Coronary artery (tissue), 2 donors: ENCODE measurements at regions not wholly inside any gene's neighbourhood (a gene's known extent, or its start where the extent isn't known, plus 50 kb on each side); places are given as distances from the start of the nearest gene placed in this dataset.

ENCODE experiments used
- DNase-seq: peaks from one replicate; pipeline ENCODE4 v3.0.0-alpha.2; 2017; ENCODE audit warnings: low spot score
- H3K27ac ChIP-seq, 2 donors: fragments of 200-600 bp; sonication (generic); one replicate each; pipeline ENCODE4 v1.5.1; 2016 to 2019
- H3K4me3 ChIP-seq: fragments of 200-600 bp; sonication (generic); 2 replicates; pipeline ENCODE4 v1.5.1; 2016; ENCODE audit warnings: mild to moderate bottlenecking, moderate library complexity
- TF ChIP-seq, protein P1 (sequence below): fragments of 200-600 bp; sonication (generic); IDR thresholded peaks from one replicate; pipeline ENCODE4 v1.5.1; 2019; ENCODE audit warnings: antibody characterized with exemption

DNA sequence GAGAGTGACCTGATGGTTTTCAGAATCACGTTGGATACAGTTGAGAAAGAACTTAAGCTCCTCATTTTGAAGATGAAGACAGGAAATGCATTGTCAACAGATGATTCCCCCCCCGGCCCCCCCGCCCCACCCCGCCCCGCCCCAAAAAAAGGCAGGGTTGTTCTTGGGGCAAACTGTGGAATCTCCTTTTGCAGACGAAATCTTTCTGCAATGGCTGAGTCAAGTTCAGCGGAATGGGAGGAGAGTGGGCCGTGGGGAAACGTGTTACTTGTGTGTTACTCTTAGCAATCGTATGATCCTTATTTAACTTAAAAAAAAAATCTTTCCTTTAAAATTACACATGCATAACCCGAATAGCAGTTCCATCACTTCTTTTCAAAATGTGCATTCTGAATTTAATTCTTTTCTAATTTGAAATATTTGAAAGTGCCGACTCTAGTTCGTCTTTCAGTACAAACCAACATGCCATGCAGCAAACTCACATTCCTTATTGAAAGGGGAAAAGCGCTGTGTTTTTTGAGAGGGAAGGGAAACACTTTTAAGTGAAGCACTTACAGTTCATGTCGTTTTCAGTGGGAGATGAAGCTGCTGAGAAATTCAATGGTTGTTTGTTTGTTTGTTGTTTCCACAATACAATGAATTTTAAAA lies 348.5 kb upstream of the ARGLU1 start:
- DNase-seq: no peak
- H3K27ac ChIP-seq: peak overlapping the region in 1 of 2 donors; percentile 46
- peak overlapping the region; percentile 86 for H3K4me3 ChIP-seq
- TF ChIP-seq, protein P1, sequence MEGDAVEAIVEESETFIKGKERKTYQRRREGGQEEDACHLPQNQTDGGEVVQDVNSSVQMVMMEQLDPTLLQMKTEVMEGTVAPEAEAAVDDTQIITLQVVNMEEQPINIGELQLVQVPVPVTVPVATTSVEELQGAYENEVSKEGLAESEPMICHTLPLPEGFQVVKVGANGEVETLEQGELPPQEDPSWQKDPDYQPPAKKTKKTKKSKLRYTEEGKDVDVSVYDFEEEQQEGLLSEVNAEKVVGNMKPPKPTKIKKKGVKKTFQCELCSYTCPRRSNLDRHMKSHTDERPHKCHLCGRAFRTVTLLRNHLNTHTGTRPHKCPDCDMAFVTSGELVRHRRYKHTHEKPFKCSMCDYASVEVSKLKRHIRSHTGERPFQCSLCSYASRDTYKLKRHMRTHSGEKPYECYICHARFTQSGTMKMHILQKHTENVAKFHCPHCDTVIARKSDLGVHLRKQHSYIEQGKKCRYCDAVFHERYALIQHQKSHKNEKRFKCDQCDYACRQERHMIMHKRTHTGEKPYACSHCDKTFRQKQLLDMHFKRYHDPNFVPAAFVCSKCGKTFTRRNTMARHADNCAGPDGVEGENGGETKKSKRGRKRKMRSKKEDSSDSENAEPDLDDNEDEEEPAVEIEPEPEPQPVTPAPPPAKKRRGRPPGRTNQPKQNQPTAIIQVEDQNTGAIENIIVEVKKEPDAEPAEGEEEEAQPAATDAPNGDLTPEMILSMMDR: no peak

DNA sequence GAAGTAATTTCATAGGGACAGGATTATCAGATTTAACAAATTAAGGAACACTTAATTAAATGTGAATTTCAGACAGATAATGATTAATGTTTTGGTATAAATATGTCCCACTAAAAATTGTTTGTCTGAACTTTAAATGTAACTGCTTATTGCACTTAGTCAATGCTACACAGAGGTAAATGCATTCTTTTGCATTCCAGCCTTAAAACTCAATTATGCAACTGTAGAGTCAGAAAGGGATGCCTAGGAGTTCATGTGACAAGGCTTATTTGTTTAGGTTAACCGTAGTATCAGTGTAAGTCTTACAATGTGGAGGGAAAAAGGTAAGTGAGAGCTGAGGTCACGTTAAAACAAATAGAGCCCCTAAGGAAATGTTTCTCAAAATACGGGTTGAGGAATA lies 347.2 kb upstream of the ARGLU1 start:
- H3K4me3 ChIP-seq: no peak overlapping the region
- no peak overlapping the region for H3K27ac ChIP-seq
- TF ChIP-seq, protein P1: no peak
- no peak for DNase-seq

DNA sequence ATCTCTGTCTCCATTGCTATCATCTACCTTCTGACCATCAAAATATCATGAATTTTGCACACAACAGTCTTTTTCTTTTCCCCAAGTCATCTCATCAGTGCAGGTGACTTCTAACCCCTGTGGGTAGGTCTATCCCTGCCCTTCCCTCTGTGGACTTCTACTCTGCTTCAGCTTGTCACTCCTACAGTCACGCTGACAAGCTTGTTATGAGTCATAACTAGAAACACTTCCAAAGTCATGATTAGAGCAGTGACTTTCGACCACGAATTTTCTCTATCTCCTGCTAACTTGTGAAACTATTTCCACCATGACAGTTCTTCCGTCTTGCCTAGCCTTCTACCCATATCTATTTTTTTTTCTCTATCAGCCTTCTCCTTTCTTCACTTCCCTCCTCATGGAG lies 343.7 kb upstream of the ARGLU1 start:
- no peak overlapping the region for H3K27ac ChIP-seq
- DNase-seq: no peak
- TF ChIP-seq, protein P1: no peak
- H3K4me3 ChIP-seq: no peak overlapping the region

DNA sequence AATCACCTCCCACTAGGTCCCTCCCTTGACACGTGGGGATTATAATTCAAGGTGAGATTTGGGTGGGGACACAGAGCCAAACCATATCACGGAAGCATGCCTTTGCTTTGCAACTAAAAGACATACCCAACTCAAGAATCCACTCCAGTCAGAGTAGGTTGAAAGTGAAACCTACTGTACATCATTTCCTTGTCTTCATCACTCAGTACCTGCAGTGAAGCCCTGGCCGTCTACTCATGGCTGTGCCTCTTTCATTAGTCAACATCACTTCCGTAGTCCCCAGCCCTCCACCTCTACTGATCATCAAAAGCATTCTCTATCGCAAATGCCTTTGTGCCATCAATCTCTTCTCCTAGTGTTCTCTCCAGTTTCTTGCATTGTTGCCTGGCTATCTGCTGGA lies 343.1 kb upstream of the ARGLU1 start:
- TF ChIP-seq, protein P1: no peak
- Histone ChIP-seq H3K27ac (no peak overlapping the region), H3K4me3 (no peak overlapping the region)
- no peak for DNase-seq

DNA sequence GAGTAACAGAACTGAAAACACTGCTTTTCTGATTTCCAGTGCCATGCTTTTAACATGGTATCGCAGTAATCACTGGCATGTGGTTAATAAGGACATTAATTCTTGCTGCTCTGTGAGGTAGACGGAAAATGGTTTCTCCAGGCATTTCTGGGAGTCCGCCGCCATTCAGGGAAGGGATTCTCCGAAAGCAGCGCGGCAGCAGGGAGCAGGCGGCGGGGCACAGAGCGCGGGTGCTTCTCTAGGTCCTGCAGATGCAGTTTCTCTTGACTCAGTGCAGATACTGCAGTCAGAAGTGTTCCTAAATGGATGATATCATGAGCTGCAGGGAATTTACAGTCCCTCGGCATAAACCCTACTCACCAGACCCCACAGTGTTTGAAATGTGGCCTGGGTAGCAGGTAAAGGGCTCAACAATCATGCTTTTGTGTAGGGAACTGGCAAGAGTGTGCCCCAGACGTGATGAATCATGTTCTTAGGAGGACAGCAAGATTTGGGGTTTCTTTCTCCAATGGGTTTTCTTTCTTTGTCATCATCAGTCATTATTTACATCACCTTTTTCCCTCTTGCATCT lies 338.6 kb upstream of the ARGLU1 start:
- TF ChIP-seq, protein P1: no peak
- no peak for DNase-seq
- Histone ChIP-seq H3K27ac (no peak overlapping the region), H3K4me3 (no peak overlapping the region)

DNA sequence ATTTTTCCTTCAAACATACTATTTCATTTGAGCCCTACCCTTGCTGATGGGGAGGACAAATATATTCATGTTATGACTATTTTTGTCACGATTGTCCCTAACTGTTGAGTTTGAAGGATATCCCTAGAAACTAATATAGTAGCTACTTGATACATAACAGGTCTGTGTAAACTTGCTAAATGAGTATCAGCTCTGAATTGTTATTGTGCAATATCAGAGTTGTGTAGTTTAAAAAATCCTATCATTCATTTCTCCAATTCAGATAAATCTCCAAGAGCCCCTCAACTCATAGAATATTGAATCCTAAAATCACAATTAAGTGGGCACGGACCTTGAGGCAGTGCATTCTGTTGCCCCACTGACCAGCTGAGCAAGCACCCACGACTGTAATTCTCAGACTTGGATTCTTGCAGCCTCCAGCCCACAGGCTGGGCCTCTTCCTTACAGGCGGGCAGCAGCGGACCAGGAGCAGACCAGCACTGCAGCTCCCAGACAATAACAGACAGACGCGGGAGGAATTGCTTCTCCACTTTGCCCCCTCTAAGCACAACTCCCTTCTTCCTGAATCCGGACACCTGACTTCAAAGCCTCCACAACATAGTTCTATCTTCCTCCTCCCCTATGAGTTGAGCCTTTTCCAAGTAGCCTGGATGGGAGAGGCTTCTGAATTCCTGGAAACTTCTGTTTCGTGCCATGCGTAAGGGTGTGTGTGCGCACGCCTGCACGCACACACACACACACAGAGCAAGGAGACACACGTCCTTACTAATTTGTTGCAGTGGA lies 337.6 kb upstream of the ARGLU1 start:
- H3K27ac ChIP-seq: no peak overlapping the region

More for the DNA sequence above, 337.6 kb upstream of the ARGLU1 start:
- TF ChIP-seq, protein P1: no peak
- DNase-seq: no peak
- no peak overlapping the region for H3K4me3 ChIP-seq
